OCI-LY3 (cell line): ENCODE measurements at regions not wholly inside any gene's neighbourhood (a gene's known extent, or its start where the extent isn't known, plus 50 kb on each side); places are given as distances from the start of the nearest gene placed in this dataset.

Source experiments
- H2AFZ ChIP-seq: fragments of 200-600, 300-600 bp; shearing (Covaris generic); 2 replicates; pipeline ENCODE4 v1.6.0; 2014; ENCODE audit warnings: antibody characterized with exemption, low read depth, low read length
- H3K27ac ChIP-seq: fragments of 200-600, 300-600 bp; sonication (generic); 2 replicates; pipeline ENCODE4 v1.5.1; 2014; ENCODE audit warnings: mild to moderate bottlenecking, low read length, moderate library complexity, mixed read lengths
- H3K27me3 ChIP-seq: fragments of 200-600, 300-600 bp; sonication (generic); 2 replicates; pipeline ENCODE4 v1.6.1; 2014; ENCODE audit warnings: low read depth, low read length, mixed read lengths
- H3K36me3 ChIP-seq: fragments of 200-600, 300-600 bp; sonication (generic); replicated peaks from 2 replicates; pipeline ENCODE3; 2014; ENCODE audit warnings: low read depth, low read length, mixed read lengths
- H3K4me1 ChIP-seq: fragments of 300-600, 200-600 bp; sonication (generic); 2 replicates; pipeline ENCODE4 v1.6.1; 2014; ENCODE audit warnings: low read length, mixed read lengths
- H3K4me2 ChIP-seq: fragments of 200-600, 300-600 bp; sonication (generic); 2 replicates; pipeline ENCODE4 v1.6.1; 2014; ENCODE audit warnings: low read length, mixed read lengths
- H3K4me3 ChIP-seq: fragments of 300-600, 200-600 bp; sonication (generic); 2 replicates; pipeline ENCODE4 v1.5.1; 2014; ENCODE audit warnings: antibody characterized with exemption, mild to moderate bottlenecking, low read length, moderate library complexity
- H3K79me2 ChIP-seq: fragments of 300-600, 200-600 bp; shearing (Covaris generic); 2 replicates; pipeline ENCODE4 v1.6.1; 2014; ENCODE audit warnings: mild to moderate bottlenecking, low read length, mixed read lengths
- H3K9ac ChIP-seq: fragments of 300-600, 200-600 bp; shearing (Covaris generic); 2 replicates; pipeline ENCODE4 v1.6.0; 2014; ENCODE audit warnings: mild to moderate bottlenecking, low read length, moderate library complexity
- H3K9me3 ChIP-seq: fragments of 200-600, 300-600 bp; shearing (Covaris generic); 2 replicates; pipeline ENCODE4 v1.6.1; 2014; ENCODE audit warnings: low read length, mixed read lengths; ENCODE audit not compliant: insufficient read depth
- H4K20me1 ChIP-seq: fragments of 200-600, 300-600 bp; sonication (generic); 2 replicates; pipeline ENCODE4 v1.6.1; 2016; ENCODE audit warnings: low read length, mixed read lengths; ENCODE audit not compliant: insufficient read depth
- CTCF ChIP-seq: fragments of 200-600, 300-600 bp; sonication (generic); IDR thresholded peaks from 2 replicates; pipeline ENCODE4 v1.5.1; 2014; ENCODE audit warnings: antibody characterized with exemption, low read length, low read depth
- EZH2phosphoT487 ChIP-seq: fragments of 200-600 bp; shearing (Covaris generic); IDR thresholded peaks from 2 replicates; pipeline ENCODE4 v1.6.1; 2018; ENCODE audit warnings: antibody characterized with exemption, mixed run types, low read depth

- Histone ChIP-seq H3K9ac (no peak overlapping the region), H3K79me2 (no peaks in the 10 kb centered on the region), H3K9me3 (no peaks in the 10 kb centered on the region), H3K36me3 (no peaks in the 10 kb centered on the region), H3K27me3 (no peaks in the 10 kb centered on the region), H4K20me1 (no peaks in the 10 kb centered on the region), H3K4me3 (no peak overlapping the region), H3K27ac (no peak overlapping the region), H3K4me1 (no peaks in the 10 kb centered on the region), H2AFZ (no peak overlapping the region), H3K4me2 (no peak overlapping the region)
- TF ChIP-seq EZH2phosphoT487 (no peak), CTCF (no peak)
Observed at GRCh38 chr18:39167990-39168389, 1602.4 kb upstream of the CELF4 start.

GRCh38 chr18:39166776-39167175 is 1601.2 kb upstream of the CELF4 start:
- H3K79me2 ChIP-seq = no peaks in the 10 kb centered on the region
- no peak overlapping the region for H3K4me2 ChIP-seq
- no peak overlapping the region for H3K27ac ChIP-seq
- no peak overlapping the region for H3K9ac ChIP-seq
- no peak overlapping the region for H2AFZ ChIP-seq
- no peak for TF ChIP-seq CTCF
- TF ChIP-seq EZH2phosphoT487 = no peak
- H3K27me3 ChIP-seq = no peaks in the 10 kb centered on the region
- no peaks in the 10 kb centered on the region for H3K9me3 ChIP-seq
- no peaks in the 10 kb centered on the region for H4K20me1 ChIP-seq
- no peaks in the 10 kb centered on the region for H3K36me3 ChIP-seq
- no peak overlapping the region for H3K4me3 ChIP-seq
- no peaks in the 10 kb centered on the region for H3K4me1 ChIP-seq

DNA sequence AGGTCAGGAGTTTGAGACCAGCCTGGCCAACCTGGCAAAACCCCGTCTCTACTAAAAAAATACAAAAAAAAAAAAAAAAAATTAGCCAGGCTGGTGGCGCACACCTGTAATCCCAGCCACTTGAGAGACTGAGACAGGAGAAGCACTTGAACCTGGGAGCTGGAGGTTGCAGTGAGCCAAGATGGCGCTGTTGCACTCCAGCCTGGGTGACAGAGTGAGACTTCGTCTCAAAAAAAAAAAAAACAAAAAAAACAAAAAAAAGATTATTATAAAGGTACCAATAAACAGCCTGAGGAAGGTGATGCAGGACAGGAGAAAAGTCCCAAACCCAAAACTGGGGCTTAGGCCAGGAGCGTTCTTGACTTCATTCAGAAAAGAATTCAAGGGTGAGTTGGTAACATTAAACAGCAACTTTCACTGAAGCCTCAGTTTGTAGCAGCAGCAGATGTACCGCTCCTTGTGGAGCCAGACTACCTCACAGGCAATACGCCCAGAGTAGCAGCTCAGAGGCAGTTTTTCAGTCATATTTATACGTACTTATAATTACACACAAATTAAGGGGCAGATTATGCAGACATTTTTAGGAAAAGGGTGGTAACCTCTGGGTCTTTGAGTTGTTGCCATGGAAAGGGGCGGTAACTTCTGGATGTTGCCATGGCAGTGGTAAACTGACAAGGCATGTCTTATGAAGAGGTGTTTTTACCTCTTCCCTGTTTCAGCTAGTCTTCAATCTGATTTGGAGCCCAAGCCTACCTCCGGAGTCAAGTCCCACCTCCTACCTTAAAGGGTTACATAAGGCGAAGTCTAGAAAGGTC is 1596.6 kb upstream of the CELF4 start:
- no peaks in the 10 kb centered on the region for H3K36me3 ChIP-seq

More for the DNA sequence above, 1596.6 kb upstream of the CELF4 start:
- Histone ChIP-seq H3K9me3 (peaks cover 9% of the 10 kb centered on the region; the same call in 1 of the 2 replicates), H3K9ac (no peak overlapping the region), H3K4me2 (no peak overlapping the region), H2AFZ (no peak overlapping the region), H3K79me2 (no peaks in the 10 kb centered on the region), H4K20me1 (no peaks in the 10 kb centered on the region), H3K4me3 (no peak overlapping the region), H3K4me1 (no peaks in the 10 kb centered on the region), H3K27ac (no peak overlapping the region), H3K27me3 (no peaks in the 10 kb centered on the region)
- TF ChIP-seq EZH2phosphoT487 (no peak), CTCF (no peak)
